HTR-8/SVneo (cell line): ENCODE measurements at regions not wholly inside any gene's neighbourhood (a gene's known extent, or its start where the extent isn't known, plus 50 kb on each side); places are given as distances from the start of the nearest gene placed in this dataset.
"Not testable (repeated sequence)": the region's sequence is repeated elsewhere in the genome, so short reads cannot be mapped to it uniquely, and the experiment has no call there.

Experiments
- DNase-seq: peaks from one replicate; pipeline ENCODE4 v3.0.0; 2011; ENCODE audit warnings: low spot score, mixed read lengths; ENCODE audit not compliant: insufficient read length
- FAIRE-seq: peaks from 2 replicates; lab custom pipeline; 2011; peaks lifted over from hg19 to GRCh38; lab: Jason Lieb, UNC

- DNase-seq (no peak), FAIRE-seq (no peak)
Observed at GRCh38 chr12:102673606-102674005, 193.2 kb upstream of the IGF1 start.

- FAIRE-seq, DNase-seq: not testable (repeated sequence)
Observed at GRCh38 chr12:102672212-102672611, 191.8 kb upstream of the IGF1 start.

- no peak for FAIRE-seq
- no peak for DNase-seq
Observed at GRCh38 chr12:102669056-102669455, 188.7 kb upstream of the IGF1 start.

GRCh38 chr12:102666176-102666575, 185.8 kb upstream of the IGF1 start:
- not testable (repeated sequence) for FAIRE-seq, DNase-seq

- DNase-seq (no peak), FAIRE-seq (no peak)
Observed at GRCh38 chr12:102659200-102659911, 179.0 kb upstream of the IGF1 start.

- DNase-seq, result no peak
- FAIRE-seq, result no peak
Observed at GRCh38 chr12:102653406-102653805, 173.0 kb upstream of the IGF1 start.

- DNase-seq (no peak), FAIRE-seq (no peak)
Observed at GRCh38 chr12:102652645-102653313, 172.4 kb upstream of the IGF1 start.

- no peak for FAIRE-seq
- DNase-seq, result no peak
Observed at GRCh38 chr12:102645968-102646367, 165.6 kb upstream of the IGF1 start.

GRCh38 chr12:102643879-102644575, 163.7 kb upstream of the IGF1 start:
- FAIRE-seq, result no peak

GRCh38 chr12:102642199-102642598, 161.8 kb upstream of the IGF1 start:
- FAIRE-seq (no peak), DNase-seq (no peak)

More at GRCh38 chr12:102643879-102644575, 163.7 kb upstream of the IGF1 start:
- no peak for DNase-seq

GRCh38 chr12:102640658-102641057, 160.3 kb upstream of the IGF1 start:
- not testable (repeated sequence) for DNase-seq, FAIRE-seq

GRCh38 chr12:102638777-102639176, 158.4 kb upstream of the IGF1 start:
- no peak for FAIRE-seq
- peak; percentile 6 for DNase-seq

- FAIRE-seq (no peak), DNase-seq (peak; percentile 7)
Observed at GRCh38 chr12:102633981-102634605, 153.7 kb upstream of the IGF1 start.

- peak; percentile 48 for DNase-seq
- peak; percentile 69 for FAIRE-seq
Observed at GRCh38 chr12:102631274-102631673, 150.9 kb upstream of the IGF1 start.

GRCh38 chr12:102629262-102629888, 149.0 kb upstream of the IGF1 start:
- peak; percentile 65 for FAIRE-seq

GRCh38 chr12:102625819-102626218, 145.5 kb upstream of the IGF1 start:
- DNase-seq (no peak), FAIRE-seq (no peak)

More at GRCh38 chr12:102629262-102629888, 149.0 kb upstream of the IGF1 start:
- DNase-seq, result no peak

GRCh38 chr12:102622618-102623017, 142.3 kb upstream of the IGF1 start:
- no peak for DNase-seq
- FAIRE-seq, result no peak

- FAIRE-seq (no peak), DNase-seq (no peak)
Observed at GRCh38 chr12:102618197-102618877, 138.0 kb upstream of the IGF1 start.

- FAIRE-seq, result no peak
- no peak for DNase-seq
Observed at GRCh38 chr12:102616692-102617091, 136.3 kb upstream of the IGF1 start.

GRCh38 chr12:102611995-102612394, 131.6 kb upstream of the IGF1 start:
- FAIRE-seq, result no peak
- no peak for DNase-seq
